HepG2 (cell line): ENCODE measurements at regions not wholly inside any gene's neighbourhood (a gene's known extent, or its start where the extent isn't known, plus 50 kb on each side); places are given as distances from the start of the nearest gene placed in this dataset.

Experiments used
- AFF4 ChIP-seq: sonication (generic); formaldehyde crosslinking; IDR thresholded peaks from 2 replicates; pipeline ENCODE4 v1.4.0; 2020; ENCODE audit warnings: missing genetic modification reagents
- ARNT ChIP-seq: fragments of 450-650 bp; IDR thresholded peaks from 2 replicates; pipeline ENCODE4 v1.6.1; 2017
- ATF2 ChIP-seq: sonication (generic); formaldehyde crosslinking; IDR thresholded peaks from 2 replicates; pipeline ENCODE4 v1.4.0; 2020; ENCODE audit warnings: missing genetic modification reagents
- ATF3 ChIP-seq: sonication (generic); formaldehyde crosslinking; IDR thresholded peaks from 2 replicates; pipeline ENCODE4 v1.4.0; 2020; ENCODE audit warnings: missing genetic modification reagents
- KAT8 ChIP-seq: IDR thresholded peaks from 2 replicates; pipeline ENCODE4 v1.6.1; 2016; ENCODE audit warnings: missing genetic modification reagents, missing compliant biosample characterization
- MLX ChIP-seq: IDR thresholded peaks from 2 replicates; pipeline ENCODE4 v1.6.1; 2016
- POLR2A ChIP-seq, 2 experiments: IDR thresholded peaks; 2 replicates each; pipeline ENCODE4 v1.6.1; 2011; ENCODE audit warnings: low read depth in 2 of 2, low read length in 2 of 2, mild to moderate bottlenecking in 1 of 2, moderate library complexity in 1 of 2; ENCODE audit not compliant: insufficient read depth in 1 of 2
- THRA ChIP-seq: sonication (generic); formaldehyde crosslinking; IDR thresholded peaks from 2 replicates; pipeline ENCODE4 v1.4.0; 2020; ENCODE audit warnings: missing genetic modification reagents, borderline replicate concordance
- TP53 ChIP-seq: sonication (generic); formaldehyde crosslinking; conservative IDR thresholded peaks from 2 replicates; pipeline ENCODE4 v1.4.0; 2020; ENCODE audit warnings: missing genetic modification reagents
- ZBTB1 ChIP-seq: sonication (generic); formaldehyde crosslinking; IDR thresholded peaks from 2 replicates; pipeline ENCODE4 v1.4.0; 2020; ENCODE audit warnings: missing genetic modification reagents, borderline replicate concordance
- TF ChIP-seq, protein P1 (sequence below): sonication (generic); formaldehyde crosslinking; IDR thresholded peaks from 2 replicates; pipeline ENCODE4 v1.5.0; 2020; ENCODE audit warnings: mild to moderate bottlenecking, missing genetic modification reagents, moderate library complexity

- TF ChIP-seq TP53 (CRISPR knock-in tag) (no peak), THRA (CRISPR knock-in tag) (no peak), KAT8 (CRISPR knock-in tag) (no peak), ZBTB1 (CRISPR knock-in tag) (no peak), POLR2A (IDR thresholded peaks at IDR 0.05; ENCODE audit: insufficient read depth in 1 of 2, low read depth in 2 of 2, low read length in 2 of 2) (no peak), ATF3 (CRISPR knock-in tag) (no peak), MLX (CRISPR knock-in tag) (no peak), ATF2 (no peak), AFF4 (CRISPR knock-in tag) (no peak), ARNT (no peak)
- TF ChIP-seq, protein P1, sequence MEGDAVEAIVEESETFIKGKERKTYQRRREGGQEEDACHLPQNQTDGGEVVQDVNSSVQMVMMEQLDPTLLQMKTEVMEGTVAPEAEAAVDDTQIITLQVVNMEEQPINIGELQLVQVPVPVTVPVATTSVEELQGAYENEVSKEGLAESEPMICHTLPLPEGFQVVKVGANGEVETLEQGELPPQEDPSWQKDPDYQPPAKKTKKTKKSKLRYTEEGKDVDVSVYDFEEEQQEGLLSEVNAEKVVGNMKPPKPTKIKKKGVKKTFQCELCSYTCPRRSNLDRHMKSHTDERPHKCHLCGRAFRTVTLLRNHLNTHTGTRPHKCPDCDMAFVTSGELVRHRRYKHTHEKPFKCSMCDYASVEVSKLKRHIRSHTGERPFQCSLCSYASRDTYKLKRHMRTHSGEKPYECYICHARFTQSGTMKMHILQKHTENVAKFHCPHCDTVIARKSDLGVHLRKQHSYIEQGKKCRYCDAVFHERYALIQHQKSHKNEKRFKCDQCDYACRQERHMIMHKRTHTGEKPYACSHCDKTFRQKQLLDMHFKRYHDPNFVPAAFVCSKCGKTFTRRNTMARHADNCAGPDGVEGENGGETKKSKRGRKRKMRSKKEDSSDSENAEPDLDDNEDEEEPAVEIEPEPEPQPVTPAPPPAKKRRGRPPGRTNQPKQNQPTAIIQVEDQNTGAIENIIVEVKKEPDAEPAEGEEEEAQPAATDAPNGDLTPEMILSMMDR (CRISPR knock-in tag): no peak
Measured at GRCh38 chr4:174141876-174142275, 141.6 kb downstream of the FBXO8 start.
